PC-3 (cell line): ENCODE measurements at regions not wholly inside any gene's neighbourhood (a gene's known extent, or its start where the extent isn't known, plus 50 kb on each side); places are given as distances from the start of the nearest gene placed in this dataset.

Experiments
- EZH2 ChIP-seq: fragments of 300-600 bp; sonication (generic); IDR thresholded peaks from one replicate; pipeline ENCODE4 v1.6.1; 2017; ENCODE audit warnings: antibody characterized with exemption, mild to moderate bottlenecking, low read length; ENCODE audit not compliant: unreplicated experiment
- EZH2phosphoT487 ChIP-seq: fragments of 300-600 bp; sonication (generic); IDR thresholded peaks from 2 replicates; pipeline ENCODE4 v1.6.1; 2018; ENCODE audit warnings: mild to moderate bottlenecking, antibody characterized with exemption, low read length, borderline replicate concordance
- TF ChIP-seq, protein P1 (sequence below): fragments of 300-600 bp; sonication (generic); conservative IDR thresholded peaks from 2 replicates; pipeline ENCODE4 v1.5.1; 2017; ENCODE audit warnings: antibody characterized with exemption, low read depth, mild to moderate bottlenecking, low read length

DNA sequence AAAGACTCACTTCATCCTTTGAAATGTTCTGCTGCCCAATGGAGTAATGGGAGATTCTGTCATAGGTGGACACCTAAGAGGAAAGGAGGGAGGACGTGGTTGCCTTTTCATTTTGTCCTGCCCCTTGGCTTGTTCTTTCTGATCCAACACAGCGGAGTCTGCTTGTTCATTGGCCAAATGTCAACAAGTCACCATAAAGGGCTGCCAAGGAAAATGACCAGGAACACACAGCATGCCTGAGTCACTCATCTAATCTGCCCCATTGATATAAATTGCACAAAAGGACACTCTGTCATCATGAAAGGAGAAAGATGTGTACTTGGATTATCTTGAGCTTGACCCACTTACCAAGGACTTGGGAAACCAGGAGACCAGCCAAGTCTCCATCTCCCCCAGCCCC is 422.9 kb downstream of the SETD4 start:
- TF ChIP-seq, protein P1, sequence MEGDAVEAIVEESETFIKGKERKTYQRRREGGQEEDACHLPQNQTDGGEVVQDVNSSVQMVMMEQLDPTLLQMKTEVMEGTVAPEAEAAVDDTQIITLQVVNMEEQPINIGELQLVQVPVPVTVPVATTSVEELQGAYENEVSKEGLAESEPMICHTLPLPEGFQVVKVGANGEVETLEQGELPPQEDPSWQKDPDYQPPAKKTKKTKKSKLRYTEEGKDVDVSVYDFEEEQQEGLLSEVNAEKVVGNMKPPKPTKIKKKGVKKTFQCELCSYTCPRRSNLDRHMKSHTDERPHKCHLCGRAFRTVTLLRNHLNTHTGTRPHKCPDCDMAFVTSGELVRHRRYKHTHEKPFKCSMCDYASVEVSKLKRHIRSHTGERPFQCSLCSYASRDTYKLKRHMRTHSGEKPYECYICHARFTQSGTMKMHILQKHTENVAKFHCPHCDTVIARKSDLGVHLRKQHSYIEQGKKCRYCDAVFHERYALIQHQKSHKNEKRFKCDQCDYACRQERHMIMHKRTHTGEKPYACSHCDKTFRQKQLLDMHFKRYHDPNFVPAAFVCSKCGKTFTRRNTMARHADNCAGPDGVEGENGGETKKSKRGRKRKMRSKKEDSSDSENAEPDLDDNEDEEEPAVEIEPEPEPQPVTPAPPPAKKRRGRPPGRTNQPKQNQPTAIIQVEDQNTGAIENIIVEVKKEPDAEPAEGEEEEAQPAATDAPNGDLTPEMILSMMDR = no peak
- TF ChIP-seq EZH2 (no peak), EZH2phosphoT487 (no peak)
